Adrenal gland (tissue), 5 donors: ENCODE measurements at regions not wholly inside any gene's neighbourhood (a gene's known extent, or its start where the extent isn't known, plus 50 kb on each side); places are given as distances from the start of the nearest gene placed in this dataset.

Experiments
- POLR2A ChIP-seq, 2 donors: fragments of 450-650 bp; IDR thresholded peaks; one replicate each; pipeline ENCODE4 v1.6.1; 2017; ENCODE audit warnings: antibody characterized with exemption in 2 of 2, mild to moderate bottlenecking in 2 of 2, moderate library complexity in 1 of 2
- TF ChIP-seq, protein P1 (sequence below), 6 experiments: fragments of 450-650 bp in 4 of 6; fragments of 200-600 bp in 2 of 6; sonication (generic) in 1 of 6; IDR thresholded peaks; 1 replicate in 5 of 6; 2 replicates in 1 of 6; pipeline versions ENCODE4 v1.5.1 to v1.8.0; 2016 to 2021; ENCODE audit warnings: antibody characterized with exemption in 6 of 6, mild to moderate bottlenecking in 2 of 6, moderate library complexity in 1 of 6
- donor health status: DM: no; HTN: no; CAD: no.

DNA sequence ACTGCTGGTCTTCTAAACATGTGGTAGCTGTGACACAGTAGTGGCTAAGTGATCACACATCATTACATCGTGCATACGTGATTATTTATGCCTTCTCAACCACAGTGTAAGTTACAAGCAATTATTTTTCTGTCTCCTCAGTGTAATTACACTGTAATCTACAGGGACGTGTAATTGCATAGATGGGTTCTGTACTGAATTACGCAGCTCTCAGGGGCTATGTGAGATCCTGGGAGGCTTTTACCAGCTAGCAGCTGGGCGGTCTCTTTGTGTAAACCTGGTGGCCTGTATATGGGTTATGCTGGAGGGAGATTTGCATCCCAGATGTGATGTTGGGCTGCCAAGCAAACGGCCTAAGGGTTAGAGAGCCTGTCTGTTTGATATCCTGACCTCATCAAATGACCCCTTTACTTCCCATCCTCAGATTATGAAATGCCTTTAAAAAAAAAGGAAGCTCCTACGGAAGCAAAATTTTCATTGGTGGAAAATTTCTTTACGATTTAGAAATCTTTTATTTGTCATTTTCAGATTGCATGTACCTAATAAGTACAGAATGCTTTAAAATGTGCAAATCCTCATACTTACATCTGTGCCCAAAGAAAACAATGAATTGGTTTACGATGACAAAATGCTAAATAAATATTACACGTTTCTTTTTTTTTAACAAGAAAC, 402.8 kb upstream of the JAG1 start:
- TF ChIP-seq, protein P1, sequence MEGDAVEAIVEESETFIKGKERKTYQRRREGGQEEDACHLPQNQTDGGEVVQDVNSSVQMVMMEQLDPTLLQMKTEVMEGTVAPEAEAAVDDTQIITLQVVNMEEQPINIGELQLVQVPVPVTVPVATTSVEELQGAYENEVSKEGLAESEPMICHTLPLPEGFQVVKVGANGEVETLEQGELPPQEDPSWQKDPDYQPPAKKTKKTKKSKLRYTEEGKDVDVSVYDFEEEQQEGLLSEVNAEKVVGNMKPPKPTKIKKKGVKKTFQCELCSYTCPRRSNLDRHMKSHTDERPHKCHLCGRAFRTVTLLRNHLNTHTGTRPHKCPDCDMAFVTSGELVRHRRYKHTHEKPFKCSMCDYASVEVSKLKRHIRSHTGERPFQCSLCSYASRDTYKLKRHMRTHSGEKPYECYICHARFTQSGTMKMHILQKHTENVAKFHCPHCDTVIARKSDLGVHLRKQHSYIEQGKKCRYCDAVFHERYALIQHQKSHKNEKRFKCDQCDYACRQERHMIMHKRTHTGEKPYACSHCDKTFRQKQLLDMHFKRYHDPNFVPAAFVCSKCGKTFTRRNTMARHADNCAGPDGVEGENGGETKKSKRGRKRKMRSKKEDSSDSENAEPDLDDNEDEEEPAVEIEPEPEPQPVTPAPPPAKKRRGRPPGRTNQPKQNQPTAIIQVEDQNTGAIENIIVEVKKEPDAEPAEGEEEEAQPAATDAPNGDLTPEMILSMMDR (IDR thresholded peaks at IDR 0.05): no peak
- TF ChIP-seq POLR2A (IDR thresholded peaks at IDR 0.05): no peak
